CD4-positive, alpha-beta T cell (primary cell): ENCODE measurements at regions not wholly inside any gene's neighbourhood (a gene's known extent, or its start where the extent isn't known, plus 50 kb on each side); places are given as distances from the start of the nearest gene placed in this dataset.

Experiments
- ATAC-seq: fragments of 200-7000 bp; cut with Tn5 transposase; one replicate; pipeline ENCODE4 v1.10.0; 2022; ENCODE audit warnings: mild to moderate bottlenecking; ENCODE audit not compliant: poor library complexity
- CTCF ChIA-PET: fragments of 350-600 bp; sonication (Branson Sonifier 250); formaldehyde crosslinking; loops from one replicate; lab custom pipeline; 2021; ENCODE audit warnings: antibody characterized with exemption, inconsistent platforms; lab: Charles Lee
- POLR2A ChIA-PET: fragments of 350-600 bp; sonication (Branson Sonifier 250); formaldehyde crosslinking; loops from one replicate; lab custom pipeline; 2021; ENCODE audit warnings: antibody characterized with exemption, inconsistent platforms; lab: Charles Lee
- DNase-seq, 14 experiments: peaks; one replicate each; pipeline ENCODE4 v3.0.0-alpha.2; 2013 to 2020; ENCODE audit warnings: mixed read lengths in 2 of 14
- H3K27ac ChIP-seq, 2 donors: one replicate each; pipeline versions ENCODE4 v1.5.1 to v1.7.0; 2013; ENCODE audit warnings: low read length in 2 of 2, low read depth in 1 of 2, mild to moderate bottlenecking in 1 of 2
- H3K27me3 ChIP-seq, 2 experiments: 1 replicate in 1 of 2; 2 replicates in 1 of 2; pipeline versions ENCODE4 v1.6.1 to v1.7.0; 2013; ENCODE audit warnings: low read length in 2 of 2, control low read depth in 1 of 2, mild to moderate bottlenecking in 1 of 2, moderate library complexity in 1 of 2; ENCODE audit not compliant: insufficient read depth in 2 of 2, control insufficient read depth in 1 of 2
- H3K36me3 ChIP-seq: one replicate; pipeline ENCODE4 v1.6.1; 2013; ENCODE audit warnings: low read length, control low read depth; ENCODE audit not compliant: insufficient read depth
- H3K4me1 ChIP-seq: one replicate; pipeline ENCODE4 v1.6.1; 2013; ENCODE audit warnings: low read length, control low read depth; ENCODE audit not compliant: insufficient read depth
- H3K4me3 ChIP-seq: one replicate; pipeline ENCODE4 v1.5.1; 2013; ENCODE audit warnings: mild to moderate bottlenecking, low read length, moderate library complexity
- H3K9me3 ChIP-seq, 2 experiments: 1 replicate in 1 of 2; 2 replicates in 1 of 2; pipeline versions ENCODE4 v1.6.1 to v1.7.0; 2013; ENCODE audit warnings: low read length in 2 of 2, mild to moderate bottlenecking in 2 of 2, control low read depth in 1 of 2, moderate library complexity in 1 of 2; ENCODE audit not compliant: control insufficient read depth in 1 of 2, insufficient read depth in 1 of 2
- H3K27ac Mint-ChIP-seq: one replicate; pipeline ENCODE4 v1.8.0; 2020; ENCODE audit warnings: mixed read lengths
- H3K27me3 Mint-ChIP-seq: one replicate; pipeline ENCODE4 v1.8.0; 2021; ENCODE audit warnings: mixed read lengths
- H3K36me3 Mint-ChIP-seq: one replicate; pipeline ENCODE4 v1.8.0; 2021; ENCODE audit warnings: low read depth, mixed read lengths
- H3K4me1 Mint-ChIP-seq: one replicate; pipeline ENCODE4 v1.8.0; 2021; ENCODE audit warnings: low read depth, mixed read lengths
- H3K4me3 Mint-ChIP-seq: one replicate; pipeline ENCODE4 v1.8.0; 2020; ENCODE audit warnings: mild to moderate bottlenecking, mixed read lengths
- H3K9me3 Mint-ChIP-seq: one replicate; pipeline ENCODE4 v1.8.0; 2020; ENCODE audit warnings: mixed read lengths
- CTCF ChIP-seq: fragments of 200-600 bp; IDR thresholded peaks from one replicate; pipeline ENCODE4 v1.8.0; 2022; ENCODE audit warnings: antibody characterized with exemption, mild to moderate bottlenecking
- intact Hi-C, 2 experiments: fragments of 100-400 bp; cut with DNase I in 1 of 2; cut with micrococcal nuclease in 1 of 2; formaldehyde crosslinking; loops; one replicate each; pipeline versions ENCODE4 v1.15.1 to v1.9.0; 2023 to 2025; cut with DNase I, micrococcal nuclease

- Mint-ChIP-seq H3K36me3 (no peaks in the 10 kb centered on the region), H3K4me3 (no peak overlapping the region), H3K27ac (no peak overlapping the region), H3K27me3 (no peaks in the 10 kb centered on the region), H3K9me3 (peaks cover 4% of the 10 kb centered on the region), H3K4me1 (no peaks in the 10 kb centered on the region)
- Histone ChIP-seq H3K4me3 (no peak overlapping the region), H3K9me3 (peaks cover 0 to 45% of the 10 kb centered on the region in 2 experiments), H3K27ac (no peak overlapping the region), H3K36me3 (no peaks in the 10 kb centered on the region), H3K27me3 (no peaks in the 10 kb centered on the region), H3K4me1 (no peaks in the 10 kb centered on the region)
- no peak for DNase-seq
- POLR2A ChIA-PET: no interaction called here
- ATAC-seq: no peak
- CTCF ChIA-PET: no interaction called here
- intact Hi-C loops: no loop called here
- no peak for TF ChIP-seq CTCF
Measured at GRCh38 chr7:71019706-71020105, 112.2 kb upstream of the GALNT17 start.

GRCh38 chr7:71021131-71021530 is 110.8 kb upstream of the GALNT17 start:
- Histone ChIP-seq H3K9me3 (peaks cover 0 to 44% of the 10 kb centered on the region in 2 experiments), H3K4me3 (no peak overlapping the region), H3K4me1 (no peaks in the 10 kb centered on the region), H3K27me3 (no peaks in the 10 kb centered on the region), H3K27ac (no peak overlapping the region), H3K36me3 (no peaks in the 10 kb centered on the region)
- ChIA-PET CTCF (no interaction called here), POLR2A (no interaction called here)
- Mint-ChIP-seq H3K4me3 (no peak overlapping the region), H3K27ac (no peak overlapping the region), H3K36me3 (no peaks in the 10 kb centered on the region), H3K4me1 (no peaks in the 10 kb centered on the region), H3K27me3 (no peaks in the 10 kb centered on the region), H3K9me3 (peaks cover 2% of the 10 kb centered on the region)
- DNase-seq (no peak), ATAC-seq (no peak)
- intact Hi-C loops: no loop called here
- TF ChIP-seq CTCF: no peak

- Mint-ChIP-seq H3K36me3 (no peaks in the 10 kb centered on the region), H3K4me1 (no peaks in the 10 kb centered on the region), H3K27ac (no peak overlapping the region), H3K9me3 (peaks cover 2% of the 10 kb centered on the region), H3K4me3 (no peak overlapping the region), H3K27me3 (no peaks in the 10 kb centered on the region)
- CTCF ChIA-PET: no interaction called here
- intact Hi-C loops: no loop called here
- Histone ChIP-seq H3K27ac (no peak overlapping the region), H3K4me1 (no peaks in the 10 kb centered on the region), H3K4me3 (no peak overlapping the region), H3K27me3 (no peaks in the 10 kb centered on the region), H3K36me3 (no peaks in the 10 kb centered on the region), H3K9me3 (peaks cover 0 to 32% of the 10 kb centered on the region in 2 experiments)
- POLR2A ChIA-PET: interaction anchor here (0.5 kb wide), 1 partner anchor 844 kb away, joined by 3 read pairs; no protein-coding TSS in a partner anchor
- ATAC-seq (no peak), DNase-seq (no peak)
- TF ChIP-seq CTCF: no peak
Measured at GRCh38 chr7:71026680-71027079, 105.3 kb upstream of the GALNT17 start.
